SU-DHL-6 (cell line): ENCODE measurements at regions not wholly inside any gene's neighbourhood (a gene's known extent, or its start where the extent isn't known, plus 50 kb on each side); places are given as distances from the start of the nearest gene placed in this dataset.

Source experiments
- EZH2phosphoT487 ChIP-seq: fragments of 200-600 bp; sonication (generic), shearing (Covaris generic); conservative IDR thresholded peaks from 2 replicates; pipeline ENCODE4 v1.6.1; 2018; ENCODE audit warnings: mild to moderate bottlenecking, antibody characterized with exemption, low read length, moderate library complexity, mixed read lengths
- TF ChIP-seq, protein P1 (sequence below): fragments of 200-600 bp; sonication (generic); IDR thresholded peaks from one replicate; pipeline ENCODE4 v1.5.1; 2017; ENCODE audit warnings: antibody characterized with exemption, mild to moderate bottlenecking, low read length, moderate library complexity; ENCODE audit not compliant: insufficient read depth, poor library complexity, severe bottlenecking

DNA sequence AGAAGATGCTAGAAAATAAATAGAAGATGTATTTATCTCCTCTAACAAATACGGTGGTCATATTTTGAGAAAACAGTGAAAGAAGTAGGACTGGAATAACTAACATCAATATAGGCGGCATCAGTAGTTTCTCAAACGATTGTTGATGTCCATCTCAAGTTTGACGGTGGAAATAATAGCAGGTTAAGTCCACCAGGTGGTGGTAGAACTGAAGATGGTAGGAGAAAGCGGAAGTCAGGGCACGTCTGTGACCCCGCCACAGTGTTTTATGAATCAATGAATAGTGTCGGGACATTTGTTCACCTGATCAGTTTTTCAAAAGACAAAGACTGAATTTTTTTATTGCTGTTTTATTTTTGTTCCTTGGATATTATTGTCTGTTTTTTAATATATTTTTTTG, 706.4 kb upstream of the SLC10A2 start:
- TF ChIP-seq, protein P1, sequence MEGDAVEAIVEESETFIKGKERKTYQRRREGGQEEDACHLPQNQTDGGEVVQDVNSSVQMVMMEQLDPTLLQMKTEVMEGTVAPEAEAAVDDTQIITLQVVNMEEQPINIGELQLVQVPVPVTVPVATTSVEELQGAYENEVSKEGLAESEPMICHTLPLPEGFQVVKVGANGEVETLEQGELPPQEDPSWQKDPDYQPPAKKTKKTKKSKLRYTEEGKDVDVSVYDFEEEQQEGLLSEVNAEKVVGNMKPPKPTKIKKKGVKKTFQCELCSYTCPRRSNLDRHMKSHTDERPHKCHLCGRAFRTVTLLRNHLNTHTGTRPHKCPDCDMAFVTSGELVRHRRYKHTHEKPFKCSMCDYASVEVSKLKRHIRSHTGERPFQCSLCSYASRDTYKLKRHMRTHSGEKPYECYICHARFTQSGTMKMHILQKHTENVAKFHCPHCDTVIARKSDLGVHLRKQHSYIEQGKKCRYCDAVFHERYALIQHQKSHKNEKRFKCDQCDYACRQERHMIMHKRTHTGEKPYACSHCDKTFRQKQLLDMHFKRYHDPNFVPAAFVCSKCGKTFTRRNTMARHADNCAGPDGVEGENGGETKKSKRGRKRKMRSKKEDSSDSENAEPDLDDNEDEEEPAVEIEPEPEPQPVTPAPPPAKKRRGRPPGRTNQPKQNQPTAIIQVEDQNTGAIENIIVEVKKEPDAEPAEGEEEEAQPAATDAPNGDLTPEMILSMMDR: no peak
- no peak for TF ChIP-seq EZH2phosphoT487
